ENCODE measurements at regions not wholly inside any gene's neighbourhood (a gene's known extent, or its start where the extent isn't known, plus 50 kb on each side); places are given as distances from the start of the nearest gene placed in this dataset.

- no peak overlapping the region for H3K4me3 ChIP-seq (ENCODE audit: control insufficient read depth, low read depth, low read length)
- TF ChIP-seq, protein P1, sequence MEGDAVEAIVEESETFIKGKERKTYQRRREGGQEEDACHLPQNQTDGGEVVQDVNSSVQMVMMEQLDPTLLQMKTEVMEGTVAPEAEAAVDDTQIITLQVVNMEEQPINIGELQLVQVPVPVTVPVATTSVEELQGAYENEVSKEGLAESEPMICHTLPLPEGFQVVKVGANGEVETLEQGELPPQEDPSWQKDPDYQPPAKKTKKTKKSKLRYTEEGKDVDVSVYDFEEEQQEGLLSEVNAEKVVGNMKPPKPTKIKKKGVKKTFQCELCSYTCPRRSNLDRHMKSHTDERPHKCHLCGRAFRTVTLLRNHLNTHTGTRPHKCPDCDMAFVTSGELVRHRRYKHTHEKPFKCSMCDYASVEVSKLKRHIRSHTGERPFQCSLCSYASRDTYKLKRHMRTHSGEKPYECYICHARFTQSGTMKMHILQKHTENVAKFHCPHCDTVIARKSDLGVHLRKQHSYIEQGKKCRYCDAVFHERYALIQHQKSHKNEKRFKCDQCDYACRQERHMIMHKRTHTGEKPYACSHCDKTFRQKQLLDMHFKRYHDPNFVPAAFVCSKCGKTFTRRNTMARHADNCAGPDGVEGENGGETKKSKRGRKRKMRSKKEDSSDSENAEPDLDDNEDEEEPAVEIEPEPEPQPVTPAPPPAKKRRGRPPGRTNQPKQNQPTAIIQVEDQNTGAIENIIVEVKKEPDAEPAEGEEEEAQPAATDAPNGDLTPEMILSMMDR (conservative IDR thresholded peaks at IDR 0.05; ENCODE audit: control insufficient read depth, insufficient read depth, low read depth, low read length) = no peak
- peak; percentile 7 for DNase-seq (ENCODE audit: low read depth)
Observed at GRCh38 chr1:163709636-163710035, 387.9 kb downstream of the NUF2 start.

- TF ChIP-seq, protein P1 (conservative IDR thresholded peaks at IDR 0.05; ENCODE audit: control insufficient read depth, insufficient read depth, low read depth, low read length) = no peak
- no peak overlapping the region for H3K4me3 ChIP-seq (ENCODE audit: control insufficient read depth, low read depth, low read length)
- no peak for DNase-seq (ENCODE audit: low read depth)
Observed at GRCh38 chr1:163712321-163712720, 390.6 kb downstream of the NUF2 start.

GRCh38 chr1:163720294-163720693 lies 398.5 kb downstream of the NUF2 start:
- TF ChIP-seq, protein P1 (conservative IDR thresholded peaks at IDR 0.05; ENCODE audit: control insufficient read depth, insufficient read depth, low read depth, low read length) = no peak
- DNase-seq (ENCODE audit: low read depth) = no peak
- no peak overlapping the region for H3K4me3 ChIP-seq (ENCODE audit: control insufficient read depth, low read depth, low read length)

DNA sequence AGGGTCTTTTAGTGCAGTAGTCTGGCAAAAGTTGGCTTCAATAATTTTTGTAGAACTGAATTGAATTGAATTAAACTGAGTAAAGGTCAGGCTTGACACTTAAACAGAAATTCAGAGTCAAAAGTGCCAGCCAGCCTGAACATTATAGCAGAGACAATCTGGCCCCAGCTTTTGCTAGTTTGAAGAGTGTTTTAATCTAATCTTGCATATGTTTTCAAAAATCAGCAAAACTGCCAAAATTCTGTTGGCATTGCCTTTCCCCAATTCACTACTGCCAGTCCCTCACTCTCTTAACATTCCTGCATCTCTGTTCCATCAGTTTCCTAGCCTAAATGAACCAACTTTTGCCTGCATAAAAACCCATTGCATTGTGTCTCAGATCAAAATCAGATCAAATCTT lies 403.8 kb downstream of the NUF2 start:
- TF ChIP-seq, protein P1 (conservative IDR thresholded peaks at IDR 0.05; ENCODE audit: control insufficient read depth, insufficient read depth, low read depth, low read length) = no peak
- DNase-seq (ENCODE audit: low read depth) = no peak
- H3K4me3 ChIP-seq (ENCODE audit: control insufficient read depth, low read depth, low read length) = no peak overlapping the region

- TF ChIP-seq, protein P1 (conservative IDR thresholded peaks at IDR 0.05; ENCODE audit: control insufficient read depth, insufficient read depth, low read depth, low read length) = no peak
- no peak overlapping the region for H3K4me3 ChIP-seq (ENCODE audit: control insufficient read depth, low read depth, low read length)
- DNase-seq (ENCODE audit: low read depth) = peak; percentile 25
Observed at GRCh38 chr1:163730411-163730821, 408.7 kb downstream of the NUF2 start.

DNA sequence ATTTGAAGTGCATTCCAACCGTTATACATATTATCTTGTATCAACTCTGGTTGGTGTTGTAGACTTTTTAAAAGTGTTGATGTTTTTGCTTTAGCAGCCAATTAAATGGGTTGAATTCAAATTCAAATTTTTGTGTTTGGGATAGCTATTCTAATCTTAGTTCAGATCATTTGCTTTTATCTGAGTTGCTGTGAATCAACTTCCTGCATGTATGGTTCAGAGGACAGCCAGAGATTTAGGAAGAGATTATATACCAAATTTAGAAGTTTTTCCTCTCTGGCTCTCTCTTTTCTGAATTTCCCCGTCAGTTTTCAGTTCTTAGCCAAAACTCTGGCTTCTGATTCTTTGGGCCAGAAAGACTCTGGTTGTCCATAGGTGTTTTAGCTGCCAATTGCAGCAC lies 415.5 kb downstream of the NUF2 start:
- TF ChIP-seq, protein P1 (conservative IDR thresholded peaks at IDR 0.05; ENCODE audit: control insufficient read depth, insufficient read depth, low read depth, low read length) = no peak
- no peak for DNase-seq (ENCODE audit: low read depth)
- H3K4me3 ChIP-seq (ENCODE audit: control insufficient read depth, low read depth, low read length) = no peak overlapping the region

DNA sequence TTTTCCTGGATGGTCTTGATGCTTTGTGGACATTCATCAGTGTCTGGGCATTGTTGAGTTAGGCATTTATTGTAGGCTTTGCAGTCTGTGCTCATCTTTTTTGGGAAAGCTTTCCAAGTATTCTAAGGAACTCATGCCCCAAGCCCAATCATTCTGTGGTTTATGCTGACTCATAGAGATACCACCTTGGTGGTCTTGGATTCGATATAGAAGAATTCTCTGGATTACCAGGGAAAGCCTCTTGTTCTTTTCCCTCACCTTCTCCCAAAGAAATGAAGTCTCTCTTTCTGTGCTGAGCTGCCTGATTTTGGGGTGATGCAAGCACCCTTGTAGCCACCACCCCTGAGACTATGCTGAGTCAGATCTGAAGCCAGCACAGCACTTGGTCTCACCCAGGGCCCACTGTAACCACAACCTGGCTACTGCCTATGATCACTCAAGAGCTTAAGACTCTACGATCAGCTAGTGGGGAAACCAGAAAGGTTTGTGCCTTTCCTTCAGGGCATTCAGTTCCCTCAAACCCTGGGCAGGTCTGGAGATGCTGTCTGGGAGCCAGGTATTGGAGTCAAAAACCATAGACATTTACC lies 422.6 kb downstream of the NUF2 start:
- DNase-seq (ENCODE audit: low read depth) = no peak
- TF ChIP-seq, protein P1 (conservative IDR thresholded peaks at IDR 0.05; ENCODE audit: control insufficient read depth, insufficient read depth, low read depth, low read length) = no peak
- no peak overlapping the region for H3K4me3 ChIP-seq (ENCODE audit: control insufficient read depth, low read depth, low read length)

Data from fibroblast of mammary gland (primary cell).